Left lung (tissue), 4 donors: ENCODE measurements at regions not wholly inside any gene's neighbourhood (a gene's known extent, or its start where the extent isn't known, plus 50 kb on each side); places are given as distances from the start of the nearest gene placed in this dataset.

ENCODE experiments used
- ATAC-seq: fragments of 200-7000 bp; cut with Tn5 transposase; one replicate; pipeline ENCODE4 v1.9.1; 2020; ENCODE audit warnings: moderate library complexity
- DNase-seq, 4 donors: peaks; one replicate each; pipeline ENCODE4 v3.0.0-alpha.2; 2013 to 2020
- H3K27ac ChIP-seq, 2 donors: fragments of 200-600 bp; sonication (generic) in 1 of 2; one replicate each; pipeline versions ENCODE4 v1.5.0 to v1.8.0; 2020 to 2021
- H3K27me3 ChIP-seq, 2 donors: fragments of 200-600 bp; sonication (generic) in 1 of 2; one replicate each; pipeline versions ENCODE4 v1.5.0 to v1.8.0; 2020 to 2021
- H3K36me3 ChIP-seq, 2 donors: fragments of 200-600 bp; sonication (generic) in 1 of 2; one replicate each; pipeline versions ENCODE4 v1.5.0 to v1.8.0; 2020 to 2021
- H3K4me1 ChIP-seq, 2 donors: fragments of 200-600 bp; one replicate each; pipeline ENCODE4 v1.8.0; 2021
- H3K4me3 ChIP-seq, 2 donors: fragments of 200-600 bp; sonication (generic) in 1 of 2; one replicate each; pipeline versions ENCODE4 v1.5.0 to v1.8.0; 2020 to 2021; ENCODE audit warnings: mild to moderate bottlenecking in 1 of 2
- H3K9me3 ChIP-seq, 2 donors: fragments of 200-600 bp; sonication (generic) in 1 of 2; one replicate each; pipeline versions ENCODE4 v1.5.0 to v1.8.0; 2020 to 2021
- CTCF ChIP-seq, 2 donors: fragments of 200-600 bp; sonication (generic) in 1 of 2; IDR thresholded peaks; one replicate each; pipeline versions ENCODE4 v1.5.0 to v1.8.0; 2021; ENCODE audit warnings: antibody characterized with exemption in 2 of 2
- intact Hi-C, 2 donors: fragments of 100-400 bp; cut with DNase I; formaldehyde crosslinking; loops; one replicate each; pipeline versions ENCODE4 v1.11.2 to v1.14.2; 2022
- donor health status: DM: no; HTN: yes; CAD: no.
- donor health status: DM: no; HTN: no; CAD: no.

- Histone ChIP-seq H3K27me3 (no peaks in the 10 kb centered on the region), H3K9me3 (no peaks in the 10 kb centered on the region), H3K4me3 (no peak overlapping the region), H3K4me1 (peaks cover 0 to 6% of the 10 kb centered on the region in 2 donors), H3K36me3 (no peaks in the 10 kb centered on the region), H3K27ac (no peak overlapping the region)
- no peak for TF ChIP-seq CTCF (IDR thresholded peaks at IDR 0.05)
- intact Hi-C loops: no loop called here
- DNase-seq (no peak), ATAC-seq (peak; percentile 69)
These were observed 236.3 kb downstream of the BAMBI start for GRCh38 chr10:28913436-28914237.

DNA sequence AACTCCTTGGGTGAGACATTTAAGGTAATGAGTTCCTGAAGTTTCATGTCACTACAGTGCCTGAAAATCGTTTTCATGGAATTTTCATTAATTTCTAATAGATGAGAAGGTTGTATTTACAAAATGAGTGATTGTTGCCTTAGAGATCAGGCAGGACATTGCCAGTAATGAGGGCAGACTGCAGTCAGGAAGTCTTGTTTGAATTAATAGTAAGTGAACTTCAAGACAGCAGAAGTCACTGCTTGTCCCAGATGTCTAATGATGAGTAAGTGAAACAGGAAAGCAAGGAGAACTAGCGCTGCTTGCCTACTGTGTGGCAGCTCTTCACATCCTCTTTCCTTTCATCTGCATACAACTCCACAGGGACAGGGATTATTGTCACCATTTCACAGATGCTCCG is 237.4 kb downstream of the BAMBI start:
- H3K4me3 ChIP-seq: no peak overlapping the region
- no peaks in the 10 kb centered on the region for H3K9me3 ChIP-seq
- H3K27ac ChIP-seq: no peak overlapping the region
- no peak for ATAC-seq
- no peaks in the 10 kb centered on the region for H3K27me3 ChIP-seq
- intact Hi-C loops: no loop called here
- H3K36me3 ChIP-seq: no peaks in the 10 kb centered on the region
- TF ChIP-seq CTCF (IDR thresholded peaks at IDR 0.05): no peak
- H3K4me1 ChIP-seq: peaks cover 0 to 6% of the 10 kb centered on the region in 2 donors
- no peak for DNase-seq

- Histone ChIP-seq H3K4me3 (no peak overlapping the region), H3K9me3 (no peaks in the 10 kb centered on the region), H3K27me3 (no peaks in the 10 kb centered on the region), H3K27ac (no peak overlapping the region), H3K36me3 (no peaks in the 10 kb centered on the region), H3K4me1 (peaks cover 0 to 6% of the 10 kb centered on the region in 2 donors)
- no peak for DNase-seq
- intact Hi-C loops: no loop called here
- no peak for ATAC-seq
- no peak for TF ChIP-seq CTCF (IDR thresholded peaks at IDR 0.05)
These were observed 238.8 kb downstream of the BAMBI start for GRCh38 chr10:28915989-28916588.

- DNase-seq (no peak), ATAC-seq (no peak)
- Histone ChIP-seq H3K4me3 (no peak overlapping the region), H3K27me3 (peaks cover 0 to 20% of the 10 kb centered on the region in 2 donors), H3K36me3 (no peaks in the 10 kb centered on the region), H3K4me1 (no peaks in the 10 kb centered on the region), H3K9me3 (no peaks in the 10 kb centered on the region), H3K27ac (no peak overlapping the region)
- intact Hi-C loops: no loop called here
- TF ChIP-seq CTCF (IDR thresholded peaks at IDR 0.05): no peak
These were observed 242.8 kb downstream of the BAMBI start for GRCh38 chr10:28920091-28920490.

DNA sequence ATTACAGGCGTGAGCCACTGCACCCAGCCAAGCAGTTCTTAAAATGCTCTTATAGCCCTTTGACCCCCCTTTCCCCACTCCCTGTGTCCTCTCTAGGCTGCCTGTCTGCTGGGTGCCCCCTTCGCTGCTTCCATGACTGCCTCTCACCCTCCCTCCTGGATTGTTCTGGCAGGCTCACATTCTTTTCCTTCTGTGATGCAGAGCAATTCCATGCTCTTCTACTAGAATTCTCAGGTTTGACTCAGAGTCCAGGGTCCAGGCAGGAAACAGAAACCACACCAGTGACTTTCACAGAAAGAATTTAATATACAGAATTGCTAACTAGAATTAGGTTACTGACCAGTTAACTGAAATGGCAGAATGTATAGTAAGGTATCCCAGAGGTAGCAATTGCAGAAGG is 244.8 kb downstream of the BAMBI start:
- Histone ChIP-seq H3K27me3 (peaks cover 0 to 30% of the 10 kb centered on the region in 2 donors), H3K27ac (no peak overlapping the region), H3K4me3 (no peak overlapping the region), H3K36me3 (no peaks in the 10 kb centered on the region), H3K9me3 (no peaks in the 10 kb centered on the region), H3K4me1 (no peaks in the 10 kb centered on the region)
- ATAC-seq (no peak), DNase-seq (no peak)
- TF ChIP-seq CTCF (IDR thresholded peaks at IDR 0.05): no peak
- intact Hi-C loops: no loop called here
